K562 (cell line): ENCODE measurements at regions not wholly inside any gene's neighbourhood (a gene's known extent, or its start where the extent isn't known, plus 50 kb on each side); places are given as distances from the start of the nearest gene placed in this dataset.

Source experiments
- BACH1 ChIP-seq: fragments of 200-800 bp; sonication (Bioruptor generic); IDR thresholded peaks from 2 replicates; pipeline ENCODE4 v1.6.1; 2016; ENCODE audit warnings: missing genetic modification characterization, missing compliant biosample characterization
- E2F3 ChIP-seq: fragments of 250-450 bp; sonication (Bioruptor Pico); IDR thresholded peaks from 2 replicates; pipeline ENCODE4 v1.4.0; 2020; ENCODE audit warnings: mild to moderate bottlenecking
- FOXA3 ChIP-seq, 2 experiments: fragments of 450-650 bp in 1 of 2; sonication (generic) in 1 of 2; formaldehyde crosslinking; IDR thresholded peaks in 1 of 2; conservative IDR thresholded peaks in 1 of 2; 2 replicates each; pipeline versions ENCODE4 v1.4.0 to v1.8.0; 2020 to 2022; ENCODE audit warnings: mild to moderate bottlenecking in 2 of 2, missing genetic modification reagents in 1 of 2
- SAFB2 ChIP-seq: fragments of 200-400 bp; formaldehyde crosslinking; IDR thresholded peaks from 2 replicates; pipeline ENCODE4 v1.6.1; 2018; ENCODE audit warnings: borderline replicate concordance, low read length, low read depth, moderate library complexity; ENCODE audit not compliant: severe bottlenecking
- YY1 ChIP-seq, 3 experiments: IDR thresholded peaks; 2 replicates each; pipeline ENCODE4 v1.6.1; 2011; ENCODE audit warnings: low read length in 2 of 3, mild to moderate bottlenecking in 2 of 3, moderate library complexity in 2 of 3, borderline replicate concordance in 1 of 3, control low read depth in 1 of 3, low read depth in 1 of 3; ENCODE audit not compliant: insufficient read depth in 3 of 3, insufficient replicate concordance in 2 of 3, control insufficient read depth in 1 of 3, insufficient read length in 1 of 3; ENCODE audit errors: extremely low read depth in 1 of 3
- ZNF134 ChIP-seq: fragments of 250-450 bp; sonication (Bioruptor Pico); conservative IDR thresholded peaks from 2 replicates; pipeline ENCODE4 v1.4.0; 2020
- ZNF232 ChIP-seq: sonication (generic); formaldehyde crosslinking; IDR thresholded peaks from 2 replicates; pipeline ENCODE4 v1.8.0; 2022; ENCODE audit warnings: mild to moderate bottlenecking, missing genetic modification reagents
- ZNF239 ChIP-seq: fragments of 250-450 bp; sonication (Bioruptor Pico); IDR thresholded peaks from 2 replicates; pipeline ENCODE4 v1.4.0; 2020; ENCODE audit warnings: mild to moderate bottlenecking
- ZNF318 ChIP-seq, 2 experiments: fragments of 450-650 bp; IDR thresholded peaks; 2 replicates each; pipeline ENCODE4 v1.6.1; 2016; ENCODE audit warnings: mild to moderate bottlenecking in 2 of 2, borderline replicate concordance in 1 of 2, low read depth in 1 of 2, moderate library complexity in 1 of 2
- ZNF408 ChIP-seq: fragments of 250-450 bp; sonication (Bioruptor Pico); IDR thresholded peaks from 2 replicates; pipeline ENCODE4 v1.4.0; 2020; ENCODE audit warnings: low read depth, mild to moderate bottlenecking, moderate library complexity
- ZNF592 ChIP-seq: fragments of 450-650 bp; IDR thresholded peaks from 2 replicates; pipeline ENCODE4 v1.6.1; 2017; ENCODE audit warnings: antibody characterized with exemption, mild to moderate bottlenecking

GRCh38 chr7:84912993-84913635 is 273.7 kb downstream of the SEMA3D start (continued):
- TF ChIP-seq ZNF408 (no peak), ZNF239 (CRISPR knock-in tag) (peak; percentile 77; the same call in 1 of the 2 replicates), BACH1 (tag) (peak; percentile 88), ZNF232 (CRISPR knock-in tag) (no peak), E2F3 (CRISPR knock-in tag) (peak; percentile 84; the same call in 1 of the 2 replicates), ZNF592 (peak; percentile 99), FOXA3 (CRISPR knock-in tag; conservative IDR thresholded peaks at IDR 0.05 in 1 of 2, IDR thresholded peaks at IDR 0.05 in 1 of 2) (no peak), ZNF318 (IDR thresholded peaks at IDR 0.05; ENCODE audit: borderline replicate concordance in 1 of 2, low read depth in 1 of 2) (no peak), YY1 (IDR thresholded peaks at IDR 0.05; ENCODE audit: borderline replicate concordance in 1 of 3, control insufficient read depth in 1 of 3, extremely low read depth in 1 of 3, insufficient read depth in 3 of 3, insufficient read length in 1 of 3, insufficient replicate concordance in 2 of 3, low read depth in 1 of 3, low read length in 2 of 3) (peak in 1 of 3 experiments; percentile 67), ZNF134 (no peak; the same call in 1 of the 2 replicates), SAFB2 (no peak)
